Mucosa of rectum (tissue), 2 donors: ENCODE measurements at regions not wholly inside any gene's neighbourhood (a gene's known extent, or its start where the extent isn't known, plus 50 kb on each side); places are given as distances from the start of the nearest gene placed in this dataset.
"Not testable (repeated sequence)": the region's sequence is repeated elsewhere in the genome, so short reads cannot be mapped to it uniquely, and the experiment has no call there.

Experiments used
- H3K27ac ChIP-seq, 2 donors: one replicate each; pipeline ENCODE4 v1.7.0; 2013; ENCODE audit warnings: inconsistent platforms in 2 of 2, low read depth in 2 of 2, low read length in 2 of 2
- H3K27me3 ChIP-seq, 2 donors: one replicate each; pipeline ENCODE4 v1.7.0; 2013; ENCODE audit warnings: low read length in 2 of 2; ENCODE audit not compliant: control insufficient read depth in 2 of 2, insufficient read depth in 2 of 2
- H3K36me3 ChIP-seq, 2 donors: one replicate each; pipeline ENCODE4 v1.7.0; 2013; ENCODE audit warnings: low read length in 2 of 2; ENCODE audit not compliant: control insufficient read depth in 2 of 2, insufficient read depth in 2 of 2
- H3K4me1 ChIP-seq, 2 donors: one replicate each; pipeline ENCODE4 v1.7.0; 2013; ENCODE audit warnings: low read length in 2 of 2, mild to moderate bottlenecking in 1 of 2; ENCODE audit not compliant: control insufficient read depth in 2 of 2, insufficient read depth in 2 of 2
- H3K4me3 ChIP-seq, 2 donors: one replicate each; pipeline ENCODE4 v1.7.0; 2013; ENCODE audit warnings: low read length in 2 of 2
- H3K9ac ChIP-seq, 2 donors: one replicate each; pipeline ENCODE4 v1.7.0; 2013; ENCODE audit warnings: low read length in 2 of 2, low read depth in 1 of 2, mild to moderate bottlenecking in 1 of 2
- H3K9me3 ChIP-seq, 2 donors: one replicate each; pipeline ENCODE4 v1.7.0; 2013; ENCODE audit warnings: low read length in 2 of 2; ENCODE audit not compliant: control insufficient read depth in 2 of 2
- donor health status: healthy.
- donor health status: Normal muscosa, but diverticular disease.

- Histone ChIP-seq H3K27me3 (no peaks in the 10 kb centered on the region), H3K27ac (no peak overlapping the region), H3K36me3 (no peaks in the 10 kb centered on the region), H3K4me1 (no peaks in the 10 kb centered on the region), H3K4me3 (no peak overlapping the region), H3K9me3 (no peaks in the 10 kb centered on the region), H3K9ac (no peak overlapping the region)
Measured at GRCh38 chr2:129381789-129382188, 597.7 kb upstream of the RAB6C start.

GRCh38 chr2:129388870-129389269, 590.6 kb upstream of the RAB6C start:
- H3K27ac ChIP-seq: no peak overlapping the region
- no peaks in the 10 kb centered on the region for H3K27me3 ChIP-seq
- H3K9ac ChIP-seq: no peak overlapping the region
- H3K4me3 ChIP-seq: no peak overlapping the region
- H3K4me1 ChIP-seq: no peaks in the 10 kb centered on the region
- no peaks in the 10 kb centered on the region for H3K9me3 ChIP-seq
- H3K36me3 ChIP-seq: no peaks in the 10 kb centered on the region

DNA sequence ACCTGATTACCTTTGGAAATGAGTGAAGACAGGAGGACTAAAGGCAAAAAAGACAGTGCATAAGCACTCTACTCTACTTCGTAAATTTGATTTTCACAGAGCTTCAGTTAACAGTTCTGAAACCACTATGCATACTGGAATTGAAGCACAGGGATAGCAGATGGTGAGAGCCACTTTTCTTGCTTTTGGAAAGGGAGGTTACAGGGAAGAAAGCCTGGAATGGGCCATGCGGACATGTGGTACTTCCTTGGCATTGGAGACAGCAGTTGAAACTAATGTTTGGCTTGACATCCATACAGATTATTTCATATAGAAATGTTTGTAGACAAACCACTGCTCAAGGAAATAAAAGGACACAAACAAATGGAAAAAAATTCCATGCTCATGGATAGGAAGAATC, 585.6 kb upstream of the RAB6C start:
- no peak overlapping the region for H3K4me3 ChIP-seq
- H3K9ac ChIP-seq: no peak overlapping the region
- H3K27me3 ChIP-seq: no peaks in the 10 kb centered on the region
- H3K9me3 ChIP-seq: no peaks in the 10 kb centered on the region
- H3K4me1 ChIP-seq: no peaks in the 10 kb centered on the region
- no peak overlapping the region for H3K27ac ChIP-seq
- no peaks in the 10 kb centered on the region for H3K36me3 ChIP-seq

GRCh38 chr2:129396980-129397599, 582.4 kb upstream of the RAB6C start:
- Histone ChIP-seq H3K9ac (no peak overlapping the region), H3K36me3 (no peaks in the 10 kb centered on the region), H3K4me1 (no peaks in the 10 kb centered on the region)

GRCh38 chr2:129400826-129401225, 578.6 kb upstream of the RAB6C start:
- Histone ChIP-seq H3K27me3 (no peaks in the 10 kb centered on the region), H3K9me3 (no peaks in the 10 kb centered on the region), H3K36me3 (no peaks in the 10 kb centered on the region), H3K27ac (no peak overlapping the region), H3K4me1 (no peaks in the 10 kb centered on the region), H3K4me3 (no peak overlapping the region), H3K9ac (no peak overlapping the region)

More at GRCh38 chr2:129396980-129397599, 582.4 kb upstream of the RAB6C start:
- H3K4me3 ChIP-seq: no peak overlapping the region
- no peaks in the 10 kb centered on the region for H3K27me3 ChIP-seq
- no peaks in the 10 kb centered on the region for H3K9me3 ChIP-seq
- no peak overlapping the region for H3K27ac ChIP-seq

DNA sequence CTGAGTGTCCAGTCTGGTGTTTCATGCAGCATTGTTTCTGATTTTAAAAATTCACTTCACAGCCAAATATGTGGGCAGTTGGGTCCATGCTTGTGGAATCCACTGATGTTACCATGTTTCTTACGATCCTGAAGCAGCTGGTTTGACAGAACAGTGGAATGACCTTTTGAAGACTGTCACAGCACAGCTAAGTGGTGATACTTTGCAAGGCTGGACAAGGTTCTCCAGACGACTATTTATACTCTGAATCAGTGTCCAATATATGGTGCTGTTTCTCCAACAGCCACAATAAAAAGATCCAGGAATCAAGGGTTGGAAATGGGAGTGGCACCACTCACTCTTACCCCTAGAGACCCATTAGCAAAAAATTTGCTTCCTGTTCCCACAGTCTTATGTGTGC, 577.4 kb upstream of the RAB6C start:
- Histone ChIP-seq H3K27ac (no peak overlapping the region), H3K9ac (no peak overlapping the region), H3K4me3 (no peak overlapping the region), H3K4me1 (no peaks in the 10 kb centered on the region), H3K27me3 (no peaks in the 10 kb centered on the region), H3K9me3 (no peaks in the 10 kb centered on the region), H3K36me3 (no peaks in the 10 kb centered on the region)

- Histone ChIP-seq H3K4me1 (no peaks in the 10 kb centered on the region), H3K9ac (no peak overlapping the region), H3K27me3 (no peaks in the 10 kb centered on the region), H3K9me3 (no peaks in the 10 kb centered on the region), H3K27ac (no peak overlapping the region), H3K36me3 (no peaks in the 10 kb centered on the region), H3K4me3 (no peak overlapping the region)
Measured at GRCh38 chr2:129404000-129404685, 575.3 kb upstream of the RAB6C start.

GRCh38 chr2:129408570-129408969, 570.9 kb upstream of the RAB6C start:
- H3K9ac ChIP-seq: no peak overlapping the region
- no peaks in the 10 kb centered on the region for H3K9me3 ChIP-seq
- H3K27ac ChIP-seq: no peak overlapping the region
- H3K36me3 ChIP-seq: no peaks in the 10 kb centered on the region
- H3K27me3 ChIP-seq: no peaks in the 10 kb centered on the region
- H3K4me3 ChIP-seq: no peak overlapping the region
- H3K4me1 ChIP-seq: no peaks in the 10 kb centered on the region

DNA sequence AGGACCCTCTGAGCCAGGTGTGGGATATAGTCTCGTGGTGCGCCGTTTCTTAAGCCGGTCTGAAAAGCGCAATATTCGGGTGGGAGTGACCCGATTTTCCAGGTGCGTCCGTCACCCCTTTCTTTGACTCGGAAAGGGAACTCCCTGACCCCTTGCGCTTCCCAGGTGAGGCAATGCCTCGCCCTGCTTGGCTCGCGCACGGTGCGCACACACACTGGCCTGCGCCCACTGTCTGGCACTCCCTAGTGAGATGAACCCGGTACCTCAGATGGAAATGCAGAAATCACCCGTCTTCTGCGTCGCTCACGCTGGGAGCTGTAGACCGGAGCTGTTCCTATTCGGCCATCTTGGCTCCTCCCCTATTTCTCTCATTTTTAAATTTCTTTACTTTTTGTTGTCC, 562.4 kb upstream of the RAB6C start:
- H3K36me3 ChIP-seq, H3K27me3 ChIP-seq, H3K9me3 ChIP-seq, H3K9ac ChIP-seq, H3K4me3 ChIP-seq, H3K27ac ChIP-seq, H3K4me1 ChIP-seq: not testable (repeated sequence)

DNA sequence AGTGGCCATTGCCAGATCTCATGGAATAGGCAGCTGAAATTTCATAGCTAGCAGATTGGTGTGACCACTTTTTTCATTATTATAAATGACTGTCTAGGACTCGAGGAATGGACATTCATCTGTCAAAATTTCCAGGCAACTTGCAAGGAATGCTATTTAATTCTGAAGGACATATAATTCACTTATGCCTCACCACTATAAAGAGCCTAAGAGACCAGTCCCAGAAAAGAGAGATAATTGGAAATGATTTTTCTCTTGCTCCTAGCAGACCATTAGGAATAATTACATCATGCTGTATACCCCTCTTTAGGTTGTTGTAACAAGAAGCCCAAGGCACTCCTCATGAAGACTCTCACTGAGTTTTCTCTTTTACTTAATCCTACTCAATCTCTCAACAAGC, 557.4 kb upstream of the RAB6C start:
- Histone ChIP-seq H3K27me3 (no peaks in the 10 kb centered on the region), H3K9me3 (no peaks in the 10 kb centered on the region), H3K9ac (no peak overlapping the region), H3K27ac (no peak overlapping the region), H3K4me3 (no peak overlapping the region), H3K36me3 (no peaks in the 10 kb centered on the region), H3K4me1 (no peaks in the 10 kb centered on the region)
